Adrenal gland (tissue), 5 donors: ENCODE measurements at regions not wholly inside any gene's neighbourhood (a gene's known extent, or its start where the extent isn't known, plus 50 kb on each side); places are given as distances from the start of the nearest gene placed in this dataset.

ENCODE experiments used
- CTCF ChIP-seq, 6 experiments: fragments of 450-650 bp in 4 of 6; fragments of 200-600 bp in 2 of 6; sonication (generic) in 1 of 6; IDR thresholded peaks; 1 replicate in 5 of 6; 2 replicates in 1 of 6; pipeline versions ENCODE4 v1.5.1 to v1.8.0; 2016 to 2021; ENCODE audit warnings: antibody characterized with exemption in 6 of 6, mild to moderate bottlenecking in 2 of 6, moderate library complexity in 1 of 6
- POLR2A ChIP-seq, 2 donors: fragments of 450-650 bp; IDR thresholded peaks; one replicate each; pipeline ENCODE4 v1.6.1; 2017; ENCODE audit warnings: antibody characterized with exemption in 2 of 2, mild to moderate bottlenecking in 2 of 2, moderate library complexity in 1 of 2
- donor health status: DM: no; HTN: no; CAD: no.

GRCh38 chr4:99712530-99712929 lies 54.9 kb upstream of the C4orf54 start:
- TF ChIP-seq CTCF (IDR thresholded peaks at IDR 0.05) (no peak), POLR2A (IDR thresholded peaks at IDR 0.05) (no peak)
